ENCODE measurements at regions not wholly inside any gene's neighbourhood (a gene's known extent, or its start where the extent isn't known, plus 50 kb on each side); places are given as distances from the start of the nearest gene placed in this dataset.

- TF ChIP-seq CTCF (conservative IDR thresholded peaks at IDR 0.05; ENCODE audit: low read depth, low read length) (no peak), EZH2 (IDR thresholded peaks at IDR 0.05; ENCODE audit: borderline replicate concordance, low read depth, low read length, poor library complexity, severe bottlenecking) (no peak)
Measured at GRCh38 chr20:43300901-43301300, 111.2 kb upstream of the PTPRT start.
